K562 (cell line): ENCODE measurements at regions not wholly inside any gene's neighbourhood (a gene's known extent, or its start where the extent isn't known, plus 50 kb on each side); places are given as distances from the start of the nearest gene placed in this dataset.

Experiments
- ATAC-seq: fragments of 200-7000 bp; cut with Tn5 transposase; 3 replicates; pipeline ENCODE4 v1.9.1; 2020; ENCODE audit warnings: moderate library complexity
- BruUV-seq: library from RNA; stranded (reverse); fragments of 400-500 nt; replicated peaks from 2 replicates; lab custom pipeline; 2021; lab: Mats Ljungman, UMichigan
- CTCF ChIA-PET: fragments of 300-600 bp; formaldehyde crosslinking; extraction: SDS; loops from one replicate; lab custom pipeline; 2021; ENCODE audit warnings: low intra/inter-chr PET ratio; lab: Yijun Ruan, JAX
- POLR2A ChIA-PET: fragments of 300-600, 350-650 bp; sonication (Branson Sonifier 250); formaldehyde crosslinking; extraction: SDS; loops from one replicate; lab custom pipeline; 2021; ENCODE audit warnings: antibody characterized with exemption, inconsistent platforms; lab: Yijun Ruan, JAX
- DNase-seq, 4 experiments: peaks; one replicate each; pipeline versions ENCODE4 v3.0.0 to v3.0.0-alpha.2; 2011 to 2018; ENCODE audit warnings: low spot score in 3 of 4, mixed read lengths in 3 of 4; ENCODE audit errors: extremely low read depth in 1 of 4
- FAIRE-seq: peaks from 2 replicates; lab custom pipeline; 2011; peaks lifted over from hg19 to GRCh38; lab: Jason Lieb, UNC
- H2AFZ ChIP-seq: 2 replicates; pipeline ENCODE4 v1.6.0; 2011; ENCODE audit warnings: low read depth, low read length, control low read depth, inconsistent platforms
- H3K27ac ChIP-seq: fragments of 200-600 bp; 3 replicates; pipeline ENCODE4 v1.8.0; 2011; ENCODE audit warnings: low read depth, mild to moderate bottlenecking, control low read depth, inconsistent platforms, low read length, moderate library complexity, mixed read lengths; ENCODE audit errors: extremely low read depth
- H3K27me3 ChIP-seq, 2 experiments: fragments of 300-600 bp in 1 of 2; 2 replicates in 1 of 2; 3 replicates in 1 of 2; pipeline versions ENCODE4 v1.6.0 to v1.8.0; 2011; ENCODE audit warnings: inconsistent platforms in 2 of 2, low read length in 2 of 2, mild to moderate bottlenecking in 1 of 2, mixed read lengths in 1 of 2, moderate library complexity in 1 of 2; ENCODE audit not compliant: control insufficient read depth in 2 of 2, insufficient read depth in 2 of 2
- H3K36me3 ChIP-seq: fragments of 300-600 bp; 3 replicates; pipeline ENCODE4 v1.8.0; 2011; ENCODE audit warnings: mild to moderate bottlenecking, low read length, inconsistent platforms; ENCODE audit not compliant: control insufficient read depth, insufficient read depth
- H3K4me1 ChIP-seq, 2 experiments: fragments of 200-600 bp in 1 of 2; replicated peaks in 1 of 2; 2 replicates in 1 of 2; 3 replicates in 1 of 2; pipeline versions ENCODE4 v1.5.1 to v1.8.0; 2011; ENCODE audit warnings: inconsistent platforms in 2 of 2, low read length in 2 of 2, mild to moderate bottlenecking in 1 of 2, mixed read lengths in 1 of 2, moderate library complexity in 1 of 2; ENCODE audit not compliant: control insufficient read depth in 2 of 2, insufficient read depth in 2 of 2
- H3K4me2 ChIP-seq: 2 replicates; pipeline ENCODE4 v1.6.1; 2011; ENCODE audit warnings: low read length, control low read depth, inconsistent platforms, mixed read lengths; ENCODE audit not compliant: insufficient read depth
- H3K4me3 ChIP-seq: fragments of 200-600 bp; sonication (generic), shearing (Covaris generic); 2 replicates; pipeline ENCODE4 v1.5.1; 2016; ENCODE audit warnings: control low read depth, inconsistent platforms
- H3K79me2 ChIP-seq: fragments of 200-600 bp; 3 replicates; pipeline ENCODE4 v1.8.0; 2011; ENCODE audit warnings: low read length, inconsistent platforms; ENCODE audit not compliant: control insufficient read depth, insufficient read depth
- H3K9ac ChIP-seq, 2 experiments: 2 replicates each; pipeline versions ENCODE4 v1.6.0 to v1.6.1; 2011; ENCODE audit warnings: low read depth in 2 of 2, low read length in 2 of 2, control low read depth in 1 of 2, inconsistent platforms in 1 of 2, mild to moderate bottlenecking in 1 of 2, mixed read lengths in 1 of 2; ENCODE audit not compliant: insufficient read depth in 1 of 2
- H3K9me1 ChIP-seq: one replicate; pipeline ENCODE4 v1.6.0; 2011; ENCODE audit warnings: inconsistent platforms, mild to moderate bottlenecking, low read length, moderate library complexity; ENCODE audit not compliant: control insufficient read depth, insufficient read depth
- H3K9me3 ChIP-seq: replicated peaks from 2 replicates; pipeline ENCODE4 v1.5.1; 2011; ENCODE audit warnings: low read depth, low read length, inconsistent platforms; ENCODE audit not compliant: control insufficient read depth, insufficient read depth
- H4K20me1 ChIP-seq: replicated peaks from 2 replicates; pipeline ENCODE4 v1.6.1; 2011; ENCODE audit warnings: low read length, inconsistent platforms, mixed read lengths; ENCODE audit not compliant: control insufficient read depth, insufficient read depth
- HDAC6 ChIP-seq: IDR thresholded peaks from 2 replicates; pipeline ENCODE4 v1.6.1; 2012; ENCODE audit warnings: low read depth, mild to moderate bottlenecking, control low read depth, inconsistent platforms, low read length, moderate library complexity
- POLR2AphosphoS5 ChIP-seq: IDR thresholded peaks from 2 replicates; pipeline ENCODE4 v1.6.1; 2011; ENCODE audit warnings: mild to moderate bottlenecking, low read depth, low read length, moderate library complexity; ENCODE audit not compliant: control insufficient read depth, insufficient read depth
- ZNF449 ChIP-seq: fragments of 250-450 bp; sonication (Bioruptor Pico); IDR thresholded peaks from 2 replicates; pipeline ENCODE4 v1.8.0; 2022; ENCODE audit warnings: moderate library complexity, mild to moderate bottlenecking, inconsistent platforms
- WGBS: fragments of 100-300 bp; shearing (Covaris generic); methylation state at CpG from one replicate; pipeline ENCODE4 v1.1.6; 2016; ENCODE audit warnings: low coverage, mixed read lengths; ENCODE audit not compliant: insufficient coverage; ENCODE audit errors: missing lambda C conversion rate; 5-methylcytosine and 5-hydroxymethylcytosine counted together
- in situ Hi-C: fragments of 300-500 bp; cut with MboI; formaldehyde crosslinking; loops from 4 replicates; pipeline ENCODE4 v1.15.0; 2018; ENCODE audit warnings: inconsistent platforms, mixed read lengths
- intact Hi-C: fragments of 100-400 bp; cut with micrococcal nuclease; formaldehyde crosslinking; loops from 2 replicates; pipeline ENCODE4 v1.14.2; 2022
- TF ChIP-seq, protein P1 (sequence below): fragments of 450-650 bp; IDR thresholded peaks from 2 replicates; pipeline ENCODE4 v1.6.1; 2016; ENCODE audit warnings: mild to moderate bottlenecking, moderate library complexity

- H2AFZ ChIP-seq, result no peak overlapping the region
- H3K9me1 ChIP-seq, result no peaks in the 10 kb centered on the region
- no peaks in the 10 kb centered on the region for H3K79me2 ChIP-seq
- no peaks in the 10 kb centered on the region for H3K4me1 ChIP-seq
- H3K9me3 ChIP-seq, result no peaks in the 10 kb centered on the region
- CTCF ChIA-PET, result no interaction called here
- POLR2A ChIA-PET, result no interaction called here
- 0% methylated on average over 9 of the region's 13 CpGs for WGBS
- no peak overlapping the region for H3K4me2 ChIP-seq
- DNase-seq (no peak), FAIRE-seq (no peak), ATAC-seq (no peak)
- H3K27ac ChIP-seq, result no peak overlapping the region
- H3K9ac ChIP-seq, result no peak overlapping the region
- no peak for TF ChIP-seq HDAC6
- no peak for TF ChIP-seq ZNF449
- no peak for TF ChIP-seq POLR2AphosphoS5
- TF ChIP-seq, protein P1, sequence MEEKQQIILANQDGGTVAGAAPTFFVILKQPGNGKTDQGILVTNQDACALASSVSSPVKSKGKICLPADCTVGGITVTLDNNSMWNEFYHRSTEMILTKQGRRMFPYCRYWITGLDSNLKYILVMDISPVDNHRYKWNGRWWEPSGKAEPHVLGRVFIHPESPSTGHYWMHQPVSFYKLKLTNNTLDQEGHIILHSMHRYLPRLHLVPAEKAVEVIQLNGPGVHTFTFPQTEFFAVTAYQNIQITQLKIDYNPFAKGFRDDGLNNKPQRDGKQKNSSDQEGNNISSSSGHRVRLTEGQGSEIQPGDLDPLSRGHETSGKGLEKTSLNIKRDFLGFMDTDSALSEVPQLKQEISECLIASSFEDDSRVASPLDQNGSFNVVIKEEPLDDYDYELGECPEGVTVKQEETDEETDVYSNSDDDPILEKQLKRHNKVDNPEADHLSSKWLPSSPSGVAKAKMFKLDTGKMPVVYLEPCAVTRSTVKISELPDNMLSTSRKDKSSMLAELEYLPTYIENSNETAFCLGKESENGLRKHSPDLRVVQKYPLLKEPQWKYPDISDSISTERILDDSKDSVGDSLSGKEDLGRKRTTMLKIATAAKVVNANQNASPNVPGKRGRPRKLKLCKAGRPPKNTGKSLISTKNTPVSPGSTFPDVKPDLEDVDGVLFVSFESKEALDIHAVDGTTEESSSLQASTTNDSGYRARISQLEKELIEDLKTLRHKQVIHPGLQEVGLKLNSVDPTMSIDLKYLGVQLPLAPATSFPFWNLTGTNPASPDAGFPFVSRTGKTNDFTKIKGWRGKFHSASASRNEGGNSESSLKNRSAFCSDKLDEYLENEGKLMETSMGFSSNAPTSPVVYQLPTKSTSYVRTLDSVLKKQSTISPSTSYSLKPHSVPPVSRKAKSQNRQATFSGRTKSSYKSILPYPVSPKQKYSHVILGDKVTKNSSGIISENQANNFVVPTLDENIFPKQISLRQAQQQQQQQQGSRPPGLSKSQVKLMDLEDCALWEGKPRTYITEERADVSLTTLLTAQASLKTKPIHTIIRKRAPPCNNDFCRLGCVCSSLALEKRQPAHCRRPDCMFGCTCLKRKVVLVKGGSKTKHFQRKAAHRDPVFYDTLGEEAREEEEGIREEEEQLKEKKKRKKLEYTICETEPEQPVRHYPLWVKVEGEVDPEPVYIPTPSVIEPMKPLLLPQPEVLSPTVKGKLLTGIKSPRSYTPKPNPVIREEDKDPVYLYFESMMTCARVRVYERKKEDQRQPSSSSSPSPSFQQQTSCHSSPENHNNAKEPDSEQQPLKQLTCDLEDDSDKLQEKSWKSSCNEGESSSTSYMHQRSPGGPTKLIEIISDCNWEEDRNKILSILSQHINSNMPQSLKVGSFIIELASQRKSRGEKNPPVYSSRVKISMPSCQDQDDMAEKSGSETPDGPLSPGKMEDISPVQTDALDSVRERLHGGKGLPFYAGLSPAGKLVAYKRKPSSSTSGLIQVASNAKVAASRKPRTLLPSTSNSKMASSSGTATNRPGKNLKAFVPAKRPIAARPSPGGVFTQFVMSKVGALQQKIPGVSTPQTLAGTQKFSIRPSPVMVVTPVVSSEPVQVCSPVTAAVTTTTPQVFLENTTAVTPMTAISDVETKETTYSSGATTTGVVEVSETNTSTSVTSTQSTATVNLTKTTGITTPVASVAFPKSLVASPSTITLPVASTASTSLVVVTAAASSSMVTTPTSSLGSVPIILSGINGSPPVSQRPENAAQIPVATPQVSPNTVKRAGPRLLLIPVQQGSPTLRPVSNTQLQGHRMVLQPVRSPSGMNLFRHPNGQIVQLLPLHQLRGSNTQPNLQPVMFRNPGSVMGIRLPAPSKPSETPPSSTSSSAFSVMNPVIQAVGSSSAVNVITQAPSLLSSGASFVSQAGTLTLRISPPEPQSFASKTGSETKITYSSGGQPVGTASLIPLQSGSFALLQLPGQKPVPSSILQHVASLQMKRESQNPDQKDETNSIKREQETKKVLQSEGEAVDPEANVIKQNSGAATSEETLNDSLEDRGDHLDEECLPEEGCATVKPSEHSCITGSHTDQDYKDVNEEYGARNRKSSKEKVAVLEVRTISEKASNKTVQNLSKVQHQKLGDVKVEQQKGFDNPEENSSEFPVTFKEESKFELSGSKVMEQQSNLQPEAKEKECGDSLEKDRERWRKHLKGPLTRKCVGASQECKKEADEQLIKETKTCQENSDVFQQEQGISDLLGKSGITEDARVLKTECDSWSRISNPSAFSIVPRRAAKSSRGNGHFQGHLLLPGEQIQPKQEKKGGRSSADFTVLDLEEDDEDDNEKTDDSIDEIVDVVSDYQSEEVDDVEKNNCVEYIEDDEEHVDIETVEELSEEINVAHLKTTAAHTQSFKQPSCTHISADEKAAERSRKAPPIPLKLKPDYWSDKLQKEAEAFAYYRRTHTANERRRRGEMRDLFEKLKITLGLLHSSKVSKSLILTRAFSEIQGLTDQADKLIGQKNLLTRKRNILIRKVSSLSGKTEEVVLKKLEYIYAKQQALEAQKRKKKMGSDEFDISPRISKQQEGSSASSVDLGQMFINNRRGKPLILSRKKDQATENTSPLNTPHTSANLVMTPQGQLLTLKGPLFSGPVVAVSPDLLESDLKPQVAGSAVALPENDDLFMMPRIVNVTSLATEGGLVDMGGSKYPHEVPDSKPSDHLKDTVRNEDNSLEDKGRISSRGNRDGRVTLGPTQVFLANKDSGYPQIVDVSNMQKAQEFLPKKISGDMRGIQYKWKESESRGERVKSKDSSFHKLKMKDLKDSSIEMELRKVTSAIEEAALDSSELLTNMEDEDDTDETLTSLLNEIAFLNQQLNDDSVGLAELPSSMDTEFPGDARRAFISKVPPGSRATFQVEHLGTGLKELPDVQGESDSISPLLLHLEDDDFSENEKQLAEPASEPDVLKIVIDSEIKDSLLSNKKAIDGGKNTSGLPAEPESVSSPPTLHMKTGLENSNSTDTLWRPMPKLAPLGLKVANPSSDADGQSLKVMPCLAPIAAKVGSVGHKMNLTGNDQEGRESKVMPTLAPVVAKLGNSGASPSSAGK, result no peak
- no peaks in the 10 kb centered on the region for H3K27me3 ChIP-seq
- H4K20me1 ChIP-seq, result no peaks in the 10 kb centered on the region
- intact Hi-C loops (no loop called here), in situ Hi-C loops (no loop called here)
- no TSS peak for BruUV-seq
- no peak overlapping the region for H3K4me3 ChIP-seq
- H3K36me3 ChIP-seq, result no peaks in the 10 kb centered on the region
Measured at GRCh38 chr3:107065094-107065861, 312.0 kb upstream of the CCDC54 start.
